ENCODE measurements at regions not wholly inside any gene's neighbourhood (a gene's known extent, or its start where the extent isn't known, plus 50 kb on each side); places are given as distances from the start of the nearest gene placed in this dataset.

DNA sequence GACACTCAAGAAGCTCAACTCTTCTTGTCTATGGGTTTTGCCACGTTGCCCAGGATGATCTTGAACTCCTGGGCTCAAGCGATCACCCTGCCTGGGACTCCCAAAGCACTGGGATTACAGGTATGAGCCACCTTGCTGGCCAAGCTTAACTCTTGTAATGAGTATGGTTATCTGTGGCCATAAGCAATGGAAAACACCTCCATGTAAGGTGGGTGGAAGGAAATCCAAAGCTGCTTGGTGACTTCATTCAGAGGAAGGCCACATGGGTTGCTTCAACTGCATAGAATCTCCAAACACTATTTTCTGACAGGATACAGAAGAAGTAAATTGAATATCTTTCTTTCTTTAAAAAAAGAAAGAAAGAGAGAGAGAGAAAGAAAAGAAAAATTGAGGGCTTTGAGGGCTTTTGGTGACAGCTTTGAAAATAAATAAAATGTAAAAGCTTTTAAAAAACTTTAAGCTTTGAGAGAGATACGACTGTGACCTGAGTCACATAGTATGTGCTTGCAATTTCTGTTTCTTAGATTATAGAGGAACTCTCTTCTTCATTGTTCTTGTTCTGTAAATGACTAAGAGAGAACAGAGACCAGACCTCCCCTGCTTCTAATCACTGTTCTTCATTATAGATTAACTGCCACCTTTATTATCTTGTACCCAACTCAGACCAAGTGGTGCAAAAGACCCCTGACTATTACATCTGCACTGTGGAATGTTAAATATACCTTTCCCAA is 123.1 kb upstream of the NDUFV2 start:
- H3K4me1 Mint-ChIP-seq (ENCODE audit: insufficient read depth, unreplicated experiment) = peaks cover 8% of the 10 kb centered on the region
- CTCF ChIA-PET = interaction anchor here (0.5 to 2.7 kb wide), 8 partner anchors 8 to 326 kb away, joined by 3 to 11 read pairs (median 4); no protein-coding TSS in a partner anchor

DNA sequence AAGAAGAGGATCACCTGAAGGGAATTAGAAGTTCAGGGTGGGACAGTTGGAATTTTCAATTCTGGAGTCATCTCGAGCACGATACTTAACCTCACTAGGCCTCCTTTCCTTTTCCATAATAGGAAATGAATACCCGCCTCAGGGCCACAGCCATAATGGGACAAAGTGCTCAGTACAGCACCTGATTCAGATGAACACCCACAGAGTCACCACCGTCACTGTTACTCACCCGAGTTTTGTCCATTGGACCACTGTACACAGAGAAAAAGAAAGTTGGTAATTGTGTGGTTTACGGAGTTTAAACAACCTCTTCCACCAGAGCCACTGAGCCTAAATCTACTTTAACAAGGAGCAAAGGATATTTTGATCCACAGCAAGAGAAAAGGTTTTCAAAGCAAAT is 122.0 kb upstream of the NDUFV2 start:
- BruUV-seq (replicated peaks) = no TSS peak
- Mint-ChIP-seq H3K4me3 (ENCODE audit: unreplicated experiment) (no peak overlapping the region), H3K27ac (ENCODE audit: low read depth, unreplicated experiment) (no peak overlapping the region), H3K9me3 (ENCODE audit: unreplicated experiment) (no peaks in the 10 kb centered on the region), H3K27me3 (ENCODE audit: insufficient read depth, unreplicated experiment) (no peaks in the 10 kb centered on the region), H3K36me3 (ENCODE audit: insufficient read depth, unreplicated experiment) (peaks cover 6% of the 10 kb centered on the region), H3K4me1 (ENCODE audit: insufficient read depth, unreplicated experiment) (peaks cover 8% of the 10 kb centered on the region)
- CTCF ChIA-PET = interaction anchor here (4.3 kb wide), 1 partner anchor 326 kb away, joined by 80 read pairs; no protein-coding TSS in a partner anchor
- TF ChIP-seq, protein P1, sequence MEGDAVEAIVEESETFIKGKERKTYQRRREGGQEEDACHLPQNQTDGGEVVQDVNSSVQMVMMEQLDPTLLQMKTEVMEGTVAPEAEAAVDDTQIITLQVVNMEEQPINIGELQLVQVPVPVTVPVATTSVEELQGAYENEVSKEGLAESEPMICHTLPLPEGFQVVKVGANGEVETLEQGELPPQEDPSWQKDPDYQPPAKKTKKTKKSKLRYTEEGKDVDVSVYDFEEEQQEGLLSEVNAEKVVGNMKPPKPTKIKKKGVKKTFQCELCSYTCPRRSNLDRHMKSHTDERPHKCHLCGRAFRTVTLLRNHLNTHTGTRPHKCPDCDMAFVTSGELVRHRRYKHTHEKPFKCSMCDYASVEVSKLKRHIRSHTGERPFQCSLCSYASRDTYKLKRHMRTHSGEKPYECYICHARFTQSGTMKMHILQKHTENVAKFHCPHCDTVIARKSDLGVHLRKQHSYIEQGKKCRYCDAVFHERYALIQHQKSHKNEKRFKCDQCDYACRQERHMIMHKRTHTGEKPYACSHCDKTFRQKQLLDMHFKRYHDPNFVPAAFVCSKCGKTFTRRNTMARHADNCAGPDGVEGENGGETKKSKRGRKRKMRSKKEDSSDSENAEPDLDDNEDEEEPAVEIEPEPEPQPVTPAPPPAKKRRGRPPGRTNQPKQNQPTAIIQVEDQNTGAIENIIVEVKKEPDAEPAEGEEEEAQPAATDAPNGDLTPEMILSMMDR (IDR thresholded peaks at IDR 0.05; ENCODE audit: unreplicated experiment) = no peak
- no peak for DNase-seq (ENCODE audit: unreplicated experiment)
- intact Hi-C loops (cut with micrococcal nuclease) = no loop called here
- POLR2A ChIA-PET = no interaction called here

More for the DNA sequence above, 123.1 kb upstream of the NDUFV2 start:
- POLR2A ChIA-PET = interaction anchor here (0.6 kb wide), 1 partner anchor 278 kb away, joined by 3 read pairs; no protein-coding TSS in a partner anchor
- no TSS peak for BruUV-seq (replicated peaks)
- Mint-ChIP-seq H3K36me3 (ENCODE audit: insufficient read depth, unreplicated experiment) (peaks cover 6% of the 10 kb centered on the region), H3K27ac (ENCODE audit: low read depth, unreplicated experiment) (no peak overlapping the region), H3K4me3 (ENCODE audit: unreplicated experiment) (no peak overlapping the region), H3K9me3 (ENCODE audit: unreplicated experiment) (peaks cover 8% of the 10 kb centered on the region), H3K27me3 (ENCODE audit: insufficient read depth, unreplicated experiment) (no peaks in the 10 kb centered on the region)
- intact Hi-C loops (cut with micrococcal nuclease) = no loop called here
- TF ChIP-seq, protein P1 (IDR thresholded peaks at IDR 0.05; ENCODE audit: unreplicated experiment) = no peak
- no peak for DNase-seq (ENCODE audit: unreplicated experiment)

DNA sequence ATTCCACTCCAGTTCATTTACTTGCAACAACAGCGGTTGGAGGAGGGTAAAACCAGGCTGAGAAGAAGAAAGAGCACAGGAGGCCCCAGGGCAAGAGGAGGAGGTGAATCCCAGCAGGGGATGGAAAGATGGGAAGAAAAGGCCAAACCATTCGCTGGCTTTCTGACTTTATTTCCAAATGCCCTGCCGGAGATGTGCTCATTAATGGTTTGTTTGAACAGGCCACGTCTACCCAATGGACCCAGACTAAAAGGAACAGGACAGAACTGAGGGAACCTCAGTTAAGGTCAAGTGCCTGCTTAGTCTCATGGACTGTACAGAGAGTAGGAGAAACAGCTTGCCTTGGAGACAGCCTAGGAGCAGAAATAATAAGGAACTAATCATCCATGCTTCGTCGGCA is 121.6 kb upstream of the NDUFV2 start:
- Mint-ChIP-seq H3K4me1 (ENCODE audit: insufficient read depth, unreplicated experiment) (peaks cover 8% of the 10 kb centered on the region), H3K36me3 (ENCODE audit: insufficient read depth, unreplicated experiment) (peaks cover 6% of the 10 kb centered on the region), H3K9me3 (ENCODE audit: unreplicated experiment) (no peaks in the 10 kb centered on the region), H3K27ac (ENCODE audit: low read depth, unreplicated experiment) (no peak overlapping the region), H3K4me3 (ENCODE audit: unreplicated experiment) (no peak overlapping the region), H3K27me3 (ENCODE audit: insufficient read depth, unreplicated experiment) (no peaks in the 10 kb centered on the region)
- intact Hi-C loops (cut with micrococcal nuclease) = no loop called here
- ChIA-PET POLR2A (interaction anchor here (1.3 kb wide), 1 partner anchor 150 kb away, joined by 3 read pairs; no protein-coding TSS in a partner anchor), CTCF (interaction anchor here (0.6 to 4.3 kb wide), 8 partner anchors 9 to 327 kb away, joined by 3 to 80 read pairs (median 22); partner anchors contain the start of gene MTCL1)
- DNase-seq (ENCODE audit: unreplicated experiment) = no peak
- no TSS peak for BruUV-seq (replicated peaks)
- TF ChIP-seq, protein P1 (IDR thresholded peaks at IDR 0.05; ENCODE audit: unreplicated experiment) = no peak

DNA sequence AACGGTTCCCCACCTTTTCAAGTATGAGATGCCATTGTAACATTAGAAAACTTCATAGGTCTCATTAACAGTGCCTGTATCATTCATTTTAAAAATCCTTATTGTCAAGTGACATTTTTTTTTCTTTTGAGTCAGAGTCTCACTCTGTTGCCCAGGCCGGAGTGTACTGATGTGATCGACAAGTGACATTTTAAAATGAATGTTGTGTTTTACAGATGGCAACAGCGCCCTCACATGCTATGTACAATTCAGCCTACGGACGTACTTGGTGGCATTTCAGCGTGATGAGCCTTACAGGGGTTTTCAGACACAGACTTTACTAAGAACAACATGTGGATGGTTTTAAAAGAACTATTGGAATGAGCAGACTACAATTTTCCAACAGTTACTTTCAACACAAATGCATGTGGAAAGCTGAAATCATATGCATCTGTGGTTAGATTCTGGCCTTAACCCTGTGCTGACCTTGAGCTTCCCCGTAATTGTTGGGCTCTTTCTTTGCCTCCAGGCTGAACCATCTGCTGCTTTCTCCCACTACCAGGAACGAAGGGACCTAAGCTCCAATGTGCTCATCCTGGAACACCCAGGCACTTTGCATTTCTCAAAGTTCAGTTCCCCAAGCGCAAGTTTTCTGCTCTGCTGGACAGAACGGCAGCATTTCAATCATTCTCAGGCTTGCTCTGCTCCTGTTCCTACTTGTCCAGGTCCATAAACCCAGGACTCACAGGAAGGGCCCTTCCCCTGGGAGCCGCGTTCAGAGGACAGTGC is 119.9 kb upstream of the NDUFV2 start:
- Mint-ChIP-seq H3K36me3 (ENCODE audit: insufficient read depth, unreplicated experiment) (peaks cover 6% of the 10 kb centered on the region), H3K4me3 (ENCODE audit: unreplicated experiment) (no peak overlapping the region), H3K27me3 (ENCODE audit: insufficient read depth, unreplicated experiment) (no peaks in the 10 kb centered on the region), H3K4me1 (ENCODE audit: insufficient read depth, unreplicated experiment) (peaks cover 18% of the 10 kb centered on the region), H3K27ac (ENCODE audit: low read depth, unreplicated experiment) (no peak overlapping the region), H3K9me3 (ENCODE audit: unreplicated experiment) (no peaks in the 10 kb centered on the region)
- CTCF ChIA-PET = interaction anchor here (0.6 to 4.3 kb wide), 39 partner anchors 10 to 1762 kb away, joined by 3 to 80 read pairs (median 5); partner anchors contain the start of gene MTCL1
- BruUV-seq (replicated peaks) = no TSS peak
- intact Hi-C loops (cut with micrococcal nuclease) = loop anchor here (1.0 to 2.0 kb wide), 5 partner anchors 62 to 328 kb away; no protein-coding TSS in a partner anchor
- POLR2A ChIA-PET = interaction anchor here (0.7 to 2.7 kb wide), 8 partner anchors 9 to 492 kb away, joined by 3 to 17 read pairs (median 4); partner anchors contain the start of genes MTCL1 and RALBP1
- TF ChIP-seq, protein P1 (IDR thresholded peaks at IDR 0.05; ENCODE audit: unreplicated experiment) = peak; percentile 45
- peak; percentile 69 for DNase-seq (ENCODE audit: unreplicated experiment)

All from MCF 10A (cell line).